ENCODE measurements at regions not wholly inside any gene's neighbourhood (a gene's known extent, or its start where the extent isn't known, plus 50 kb on each side); places are given as distances from the start of the nearest gene placed in this dataset.
"Not testable (repeated sequence)": the region's sequence is repeated elsewhere in the genome, so short reads cannot be mapped to it uniquely, and the experiment has no call there.

- H3K79me2 ChIP-seq (replicated peaks; ENCODE audit: insufficient read depth); H3K27ac ChIP-seq (ENCODE audit: low read depth); H3F3A ChIP-seq (replicated peaks; ENCODE audit: low read depth); H3K36me3 Mint-ChIP-seq (ENCODE audit: low read depth); H3K36me3 ChIP-seq (ENCODE audit: insufficient read depth); H3K4me2 ChIP-seq; H3K27me3 ChIP-seq (ENCODE audit: insufficient read depth); H3K4me3 Mint-ChIP-seq; H3K9me2 ChIP-seq (ENCODE audit: insufficient read depth); H3K4me1 Mint-ChIP-seq; ATAC-seq; H3K9me3 Mint-ChIP-seq; H3K4me3 ChIP-seq; H4K20me1 ChIP-seq (replicated peaks; ENCODE audit: insufficient read depth); H3K4me1 ChIP-seq (ENCODE audit: insufficient read depth); DNase-seq (ENCODE audit: low spot score); H2AFZ ChIP-seq; H3K27ac Mint-ChIP-seq; H3K27me3 Mint-ChIP-seq (ENCODE audit: insufficient read depth, low read depth, poor library complexity): not testable (repeated sequence)
These were observed 214.2 kb upstream of the ZNF469 start for GRCh38 chr16:88168557-88168949.

GRCh38 chr16:88169136-88169830 is 213.5 kb upstream of the ZNF469 start:
- not testable (repeated sequence) for H3K4me1 Mint-ChIP-seq; H2AFZ ChIP-seq; H3K27me3 Mint-ChIP-seq (ENCODE audit: insufficient read depth, low read depth, poor library complexity)

GRCh38 chr16:88169831-88170165 is 213.0 kb upstream of the ZNF469 start:
- H3K4me3 Mint-ChIP-seq; H3K4me2 ChIP-seq; H3K4me3 ChIP-seq; H3K79me2 ChIP-seq (replicated peaks; ENCODE audit: insufficient read depth); H3K27ac ChIP-seq (ENCODE audit: low read depth); H3K4me1 Mint-ChIP-seq; H3K4me1 ChIP-seq (ENCODE audit: insufficient read depth); H3K27me3 Mint-ChIP-seq (ENCODE audit: insufficient read depth, low read depth, poor library complexity); H2AFZ ChIP-seq; H4K20me1 ChIP-seq (replicated peaks; ENCODE audit: insufficient read depth); H3K36me3 Mint-ChIP-seq (ENCODE audit: low read depth); DNase-seq (ENCODE audit: low spot score); H3K27me3 ChIP-seq (ENCODE audit: insufficient read depth); H3K36me3 ChIP-seq (ENCODE audit: insufficient read depth); H3K9me3 Mint-ChIP-seq; H3F3A ChIP-seq (replicated peaks; ENCODE audit: low read depth); H3K27ac Mint-ChIP-seq; H3K9me2 ChIP-seq (ENCODE audit: insufficient read depth); ATAC-seq: not testable (repeated sequence)

More at GRCh38 chr16:88169136-88169830, 213.5 kb upstream of the ZNF469 start:
- not testable (repeated sequence) for DNase-seq (ENCODE audit: low spot score); H3K27ac Mint-ChIP-seq; H3K36me3 Mint-ChIP-seq (ENCODE audit: low read depth); H3K4me3 Mint-ChIP-seq; H3K4me1 ChIP-seq (ENCODE audit: insufficient read depth); H3F3A ChIP-seq (replicated peaks; ENCODE audit: low read depth); H3K27ac ChIP-seq (ENCODE audit: low read depth); H4K20me1 ChIP-seq (replicated peaks; ENCODE audit: insufficient read depth); ATAC-seq; H3K9me2 ChIP-seq (ENCODE audit: insufficient read depth); H3K4me2 ChIP-seq; H3K9me3 Mint-ChIP-seq; H3K36me3 ChIP-seq (ENCODE audit: insufficient read depth); H3K79me2 ChIP-seq (replicated peaks; ENCODE audit: insufficient read depth); H3K27me3 ChIP-seq (ENCODE audit: insufficient read depth); H3K4me3 ChIP-seq

GRCh38 chr16:88170528-88170991 is 212.2 kb upstream of the ZNF469 start:
- H3K4me1 ChIP-seq (ENCODE audit: insufficient read depth): no peaks in the 10 kb centered on the region
- H3K27me3 ChIP-seq (ENCODE audit: insufficient read depth): no peaks in the 10 kb centered on the region
- ATAC-seq: no peak
- H3K9me2 ChIP-seq (ENCODE audit: insufficient read depth): no peaks in the 10 kb centered on the region
- Mint-ChIP-seq H3K4me3 (no peak overlapping the region), H3K36me3 (ENCODE audit: low read depth) (no peaks in the 10 kb centered on the region), H3K4me1 (peaks cover 4% of the 10 kb centered on the region; the same call in 2 of the 3 replicates), H3K27me3 (ENCODE audit: insufficient read depth, low read depth, poor library complexity) (no peaks in the 10 kb centered on the region), H3K9me3 (peaks cover 4% of the 10 kb centered on the region; the same call in 1 of the 3 replicates), H3K27ac (no peak overlapping the region)
- H3F3A ChIP-seq (replicated peaks; ENCODE audit: low read depth): no peaks in the 10 kb centered on the region
- no peak overlapping the region for H3K4me2 ChIP-seq
- no peaks in the 10 kb centered on the region for H4K20me1 ChIP-seq (replicated peaks; ENCODE audit: insufficient read depth)
- no peaks in the 10 kb centered on the region for H3K36me3 ChIP-seq (ENCODE audit: insufficient read depth)
- TF ChIP-seq EZH2 (IDR thresholded peaks at IDR 0.05; ENCODE audit: low read depth, unreplicated experiment) (no peak), JUNB (IDR thresholded peaks at IDR 0.05; ENCODE audit: unreplicated experiment) (no peak)
- no peaks in the 10 kb centered on the region for H3K79me2 ChIP-seq (replicated peaks; ENCODE audit: insufficient read depth)
- H3K27ac ChIP-seq (ENCODE audit: low read depth): no peak overlapping the region
- no peak overlapping the region for H3K4me3 ChIP-seq
- no peak for DNase-seq (ENCODE audit: low spot score)
- H2AFZ ChIP-seq: no peak overlapping the region

- H3K79me2 ChIP-seq (replicated peaks; ENCODE audit: insufficient read depth); H3K36me3 Mint-ChIP-seq (ENCODE audit: low read depth); H3K27me3 ChIP-seq (ENCODE audit: insufficient read depth); H3K9me3 Mint-ChIP-seq; H2AFZ ChIP-seq; H3K4me2 ChIP-seq; ATAC-seq; H3K4me1 ChIP-seq (ENCODE audit: insufficient read depth); H4K20me1 ChIP-seq (replicated peaks; ENCODE audit: insufficient read depth); H3F3A ChIP-seq (replicated peaks; ENCODE audit: low read depth); H3K4me3 ChIP-seq; H3K9me2 ChIP-seq (ENCODE audit: insufficient read depth); H3K27me3 Mint-ChIP-seq (ENCODE audit: insufficient read depth, low read depth, poor library complexity); H3K27ac Mint-ChIP-seq; DNase-seq (ENCODE audit: low spot score); H3K36me3 ChIP-seq (ENCODE audit: insufficient read depth); H3K4me3 Mint-ChIP-seq; H3K27ac ChIP-seq (ENCODE audit: low read depth); H3K4me1 Mint-ChIP-seq: not testable (repeated sequence)
These were observed 211.6 kb upstream of the ZNF469 start for GRCh38 chr16:88171126-88171525.

- not testable (repeated sequence) for H3K4me2 ChIP-seq; H3K9me2 ChIP-seq (ENCODE audit: insufficient read depth); H3K27ac ChIP-seq (ENCODE audit: low read depth); H3K27ac Mint-ChIP-seq; H4K20me1 ChIP-seq (replicated peaks; ENCODE audit: insufficient read depth); H3K9me3 Mint-ChIP-seq; ATAC-seq; H3F3A ChIP-seq (replicated peaks; ENCODE audit: low read depth); H3K4me1 Mint-ChIP-seq; H3K27me3 Mint-ChIP-seq (ENCODE audit: insufficient read depth, low read depth, poor library complexity); H3K36me3 Mint-ChIP-seq (ENCODE audit: low read depth); H2AFZ ChIP-seq; H3K4me3 Mint-ChIP-seq; DNase-seq (ENCODE audit: low spot score); H3K36me3 ChIP-seq (ENCODE audit: insufficient read depth); H3K27me3 ChIP-seq (ENCODE audit: insufficient read depth); H3K79me2 ChIP-seq (replicated peaks; ENCODE audit: insufficient read depth); H3K4me3 ChIP-seq; H3K4me1 ChIP-seq (ENCODE audit: insufficient read depth)
These were observed 206.6 kb upstream of the ZNF469 start for GRCh38 chr16:88176184-88176583.
